Caco-2 (cell line): ENCODE measurements at regions not wholly inside any gene's neighbourhood (a gene's known extent, or its start where the extent isn't known, plus 50 kb on each side); places are given as distances from the start of the nearest gene placed in this dataset.

Source experiments
- BruUV-seq: library from RNA; stranded (reverse); fragments of 400-500 nt; replicated peaks from 2 replicates; lab custom pipeline; 2021; lab: Mats Ljungman, UMichigan
- CTCF ChIA-PET: fragments of 300-600 bp; sonication (Branson Sonifier 250); formaldehyde crosslinking; loops from one replicate; lab custom pipeline; 2022; ENCODE audit warnings: antibody characterized with exemption; lab: Charles Lee
- POLR2A ChIA-PET: fragments of 300-600 bp; sonication (Branson Sonifier 250); formaldehyde crosslinking; loops from one replicate; lab custom pipeline; 2022; ENCODE audit warnings: antibody characterized with exemption; lab: Charles Lee
- DNase-seq, 2 experiments: peaks; one replicate each; pipeline versions ENCODE4 v3.0.0 to v3.0.0-alpha.2; 2020 to 2022
- H3K27me3 ChIP-seq: replicated peaks from 2 replicates; pipeline ENCODE4 v1.6.0; 2011; ENCODE audit warnings: low read length; ENCODE audit not compliant: control insufficient read depth, insufficient read depth
- H3K36me3 ChIP-seq: 2 replicates; pipeline ENCODE4 v1.5.1; 2011; ENCODE audit warnings: low read length; ENCODE audit not compliant: control insufficient read depth, insufficient read depth
- H3K4me1 ChIP-seq: fragments of 250-450 bp; sonication (Bioruptor Pico); 2 replicates; pipeline ENCODE4 v1.5.1; 2020; ENCODE audit warnings: mild to moderate bottlenecking
- H3K4me3 ChIP-seq: 2 replicates; pipeline ENCODE4 v1.5.1; 2011; ENCODE audit warnings: low read depth, mild to moderate bottlenecking, control low read depth, low read length
- H3K9me3 ChIP-seq: fragments of 250-450 bp; sonication (Bioruptor Pico); 2 replicates; pipeline ENCODE4 v1.5.1; 2020; ENCODE audit warnings: mild to moderate bottlenecking, moderate library complexity
- H3K27ac Mint-ChIP-seq: one replicate; pipeline ENCODE4 v1.8.0; 2022; ENCODE audit warnings: mixed read lengths; ENCODE audit not compliant: unreplicated experiment
- H3K27me3 Mint-ChIP-seq: one replicate; pipeline ENCODE4 v1.8.0; 2022; ENCODE audit warnings: mixed read lengths; ENCODE audit not compliant: insufficient read depth, unreplicated experiment
- H3K36me3 Mint-ChIP-seq: one replicate; pipeline ENCODE4 v1.8.0; 2022; ENCODE audit warnings: mild to moderate bottlenecking, mixed read lengths; ENCODE audit not compliant: insufficient read depth, unreplicated experiment
- H3K4me1 Mint-ChIP-seq: one replicate; pipeline ENCODE4 v1.8.0; 2022; ENCODE audit warnings: low read depth, mixed read lengths; ENCODE audit not compliant: unreplicated experiment
- H3K4me3 Mint-ChIP-seq: one replicate; pipeline ENCODE4 v1.8.0; 2022; ENCODE audit warnings: mild to moderate bottlenecking, moderate library complexity, mixed read lengths; ENCODE audit not compliant: unreplicated experiment
- H3K9me3 Mint-ChIP-seq: one replicate; pipeline ENCODE4 v1.8.0; 2022; ENCODE audit warnings: mixed read lengths; ENCODE audit not compliant: unreplicated experiment
- CTCF ChIP-seq, 2 experiments: fragments of 200-600 bp in 1 of 2; IDR thresholded peaks; 1 replicate in 1 of 2; 2 replicates in 1 of 2; pipeline versions ENCODE4 v1.5.1 to v1.8.0; 2011 to 2022; ENCODE audit warnings: antibody characterized with exemption in 1 of 2, control low read depth in 1 of 2, inconsistent platforms in 1 of 2, low read depth in 1 of 2, low read length in 1 of 2, mild to moderate bottlenecking in 1 of 2, moderate library complexity in 1 of 2; ENCODE audit not compliant: insufficient read depth in 1 of 2, severe bottlenecking in 1 of 2, unreplicated experiment in 1 of 2
- intact Hi-C: fragments of 100-400 bp; cut with micrococcal nuclease; formaldehyde crosslinking; loops from one replicate; pipeline ENCODE4 v1.10.0; 2022; ENCODE audit not compliant: unreplicated experiment

GRCh38 chr2:82793711-82794435 lies 1665.2 kb downstream of the SUCLG1 start:
- H3K4me1 ChIP-seq, result no peaks in the 10 kb centered on the region
- Mint-ChIP-seq H3K36me3 (no peaks in the 10 kb centered on the region), H3K4me3 (no peak overlapping the region), H3K4me1 (no peaks in the 10 kb centered on the region), H3K9me3 (no peaks in the 10 kb centered on the region), H3K27ac (no peak overlapping the region), H3K27me3 (no peaks in the 10 kb centered on the region)
- no peak for TF ChIP-seq CTCF (IDR thresholded peaks at IDR 0.05; ENCODE audit: insufficient read depth in 1 of 2, low read depth in 1 of 2, low read length in 1 of 2, severe bottlenecking in 1 of 2, unreplicated experiment in 1 of 2)
- no TSS peak for BruUV-seq
- POLR2A ChIA-PET, result no interaction called here
- no peak overlapping the region for H3K4me3 ChIP-seq
- intact Hi-C loops, result no loop called here
- no peaks in the 10 kb centered on the region for H3K27me3 ChIP-seq
- no peaks in the 10 kb centered on the region for H3K9me3 ChIP-seq
- CTCF ChIA-PET, result no interaction called here
- H3K36me3 ChIP-seq, result no peaks in the 10 kb centered on the region
- no peak for DNase-seq

DNA sequence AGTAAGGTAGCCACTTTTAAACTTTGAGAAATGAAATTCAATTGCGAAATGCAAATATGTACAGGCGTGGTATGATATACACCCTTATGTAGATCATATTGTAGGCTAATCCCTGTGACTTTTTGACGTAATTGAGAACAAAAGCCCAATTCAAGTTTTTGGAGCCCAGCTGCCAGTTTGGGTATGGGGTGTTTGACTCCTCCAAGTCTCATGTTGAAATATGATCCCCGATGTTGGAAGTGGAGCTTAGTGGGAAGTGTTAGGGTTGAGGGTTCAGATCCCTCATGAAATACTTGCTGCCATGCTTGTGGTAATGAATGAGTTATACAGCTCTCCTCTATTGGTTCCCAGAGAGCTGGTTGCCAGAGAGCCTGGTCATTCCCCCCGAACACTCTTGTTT lies 1666.8 kb downstream of the SUCLG1 start:
- H3K27me3 ChIP-seq, result no peaks in the 10 kb centered on the region
- no peak overlapping the region for H3K4me3 ChIP-seq
- TF ChIP-seq CTCF (IDR thresholded peaks at IDR 0.05; ENCODE audit: insufficient read depth in 1 of 2, low read depth in 1 of 2, low read length in 1 of 2, severe bottlenecking in 1 of 2, unreplicated experiment in 1 of 2), result no peak
- no peaks in the 10 kb centered on the region for H3K4me1 ChIP-seq
- no peaks in the 10 kb centered on the region for H3K4me1 Mint-ChIP-seq
- H3K4me3 Mint-ChIP-seq, result no peak overlapping the region
- H3K36me3 Mint-ChIP-seq, result no peaks in the 10 kb centered on the region
- no peaks in the 10 kb centered on the region for H3K9me3 ChIP-seq
- H3K36me3 ChIP-seq, result no peaks in the 10 kb centered on the region
- no peak for DNase-seq
- no TSS peak for BruUV-seq
- no peak overlapping the region for H3K27ac Mint-ChIP-seq
- H3K9me3 Mint-ChIP-seq, result no peaks in the 10 kb centered on the region
- no peaks in the 10 kb centered on the region for H3K27me3 Mint-ChIP-seq
- ChIA-PET POLR2A (no interaction called here), CTCF (no interaction called here)
- intact Hi-C loops, result no loop called here

- intact Hi-C loops, result no loop called here
- TF ChIP-seq CTCF (IDR thresholded peaks at IDR 0.05; ENCODE audit: insufficient read depth in 1 of 2, low read depth in 1 of 2, low read length in 1 of 2, severe bottlenecking in 1 of 2, unreplicated experiment in 1 of 2), result no peak
- Mint-ChIP-seq H3K4me1 (no peaks in the 10 kb centered on the region), H3K9me3 (no peaks in the 10 kb centered on the region), H3K4me3 (peak overlapping the region; percentile 37), H3K36me3 (no peaks in the 10 kb centered on the region), H3K27ac (no peak overlapping the region), H3K27me3 (no peaks in the 10 kb centered on the region)
- ChIA-PET CTCF (no interaction called here), POLR2A (no interaction called here)
- no peaks in the 10 kb centered on the region for H3K4me1 ChIP-seq
- no peaks in the 10 kb centered on the region for H3K27me3 ChIP-seq
- no peak overlapping the region for H3K4me3 ChIP-seq
- H3K9me3 ChIP-seq, result no peaks in the 10 kb centered on the region
- peak in 1 of 2 experiments; percentile 2 for DNase-seq
- no TSS peak for BruUV-seq
- H3K36me3 ChIP-seq, result no peaks in the 10 kb centered on the region
Measured at GRCh38 chr2:82790206-82791021, 1668.7 kb downstream of the SUCLG1 start.
